Activated CD8-positive, alpha-beta memory T cell treated with anti-CD3 and anti-CD28 coated beads, Interleukin-2, amount 50 U/mL, for 48 hours (primary cell): ENCODE measurements at regions not wholly inside any gene's neighbourhood (a gene's known extent, or its start where the extent isn't known, plus 50 kb on each side); places are given as distances from the start of the nearest gene placed in this dataset.
"Not testable (repeated sequence)": the region's sequence is repeated elsewhere in the genome, so short reads cannot be mapped to it uniquely, and the experiment has no call there.

Experiments
- DNase-seq: peaks from one replicate; pipeline ENCODE4 v3.0.0-alpha.2; 2020

DNA sequence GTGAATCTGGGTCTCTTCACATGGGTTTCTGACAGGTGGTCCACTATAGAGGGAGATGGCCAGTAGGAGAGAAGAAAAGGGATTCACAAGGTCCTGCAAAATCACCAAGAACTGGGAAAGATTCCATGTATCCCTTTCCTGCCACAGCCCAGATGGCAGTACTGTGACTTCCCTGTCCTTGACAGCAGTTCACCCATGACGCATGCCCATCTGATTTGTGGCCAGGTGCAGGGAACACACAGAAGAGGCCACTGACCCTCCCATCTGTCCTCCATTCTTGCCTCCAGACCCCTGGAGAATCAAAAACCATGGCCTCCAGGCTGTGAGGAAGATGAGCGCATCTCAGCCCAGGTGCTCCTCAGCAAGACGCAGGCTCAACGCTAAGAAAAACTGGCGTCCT, 183.1 kb upstream of the RREB1 start:
- no peak for DNase-seq

GRCh38 chr6:6925391-6926164, 182.2 kb upstream of the RREB1 start:
- DNase-seq: no peak

DNA sequence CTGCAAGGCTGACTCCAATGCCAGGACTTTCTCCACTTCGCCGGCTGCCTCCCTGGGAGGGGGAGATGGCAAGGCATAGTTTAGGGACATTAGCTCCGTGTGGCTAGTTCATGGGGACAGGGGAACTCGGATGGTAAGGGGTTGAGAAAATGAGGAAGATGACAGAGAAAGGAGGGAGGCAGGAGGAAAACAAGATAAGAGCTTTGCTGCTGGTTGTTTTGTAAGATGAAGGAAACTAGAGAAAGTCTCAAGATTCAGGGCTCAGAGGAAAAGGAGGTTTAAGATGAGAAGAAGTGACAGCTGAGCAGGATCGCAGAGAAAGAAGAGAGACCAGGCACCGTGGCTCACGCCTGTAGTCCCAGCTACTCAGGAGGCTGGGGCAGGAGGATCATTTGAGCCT, 180.9 kb upstream of the RREB1 start:
- no peak for DNase-seq

GRCh38 chr6:6927521-6928361, 180.0 kb upstream of the RREB1 start:
- no peak for DNase-seq

GRCh38 chr6:6930223-6930880, 177.4 kb upstream of the RREB1 start:
- DNase-seq: no peak

DNA sequence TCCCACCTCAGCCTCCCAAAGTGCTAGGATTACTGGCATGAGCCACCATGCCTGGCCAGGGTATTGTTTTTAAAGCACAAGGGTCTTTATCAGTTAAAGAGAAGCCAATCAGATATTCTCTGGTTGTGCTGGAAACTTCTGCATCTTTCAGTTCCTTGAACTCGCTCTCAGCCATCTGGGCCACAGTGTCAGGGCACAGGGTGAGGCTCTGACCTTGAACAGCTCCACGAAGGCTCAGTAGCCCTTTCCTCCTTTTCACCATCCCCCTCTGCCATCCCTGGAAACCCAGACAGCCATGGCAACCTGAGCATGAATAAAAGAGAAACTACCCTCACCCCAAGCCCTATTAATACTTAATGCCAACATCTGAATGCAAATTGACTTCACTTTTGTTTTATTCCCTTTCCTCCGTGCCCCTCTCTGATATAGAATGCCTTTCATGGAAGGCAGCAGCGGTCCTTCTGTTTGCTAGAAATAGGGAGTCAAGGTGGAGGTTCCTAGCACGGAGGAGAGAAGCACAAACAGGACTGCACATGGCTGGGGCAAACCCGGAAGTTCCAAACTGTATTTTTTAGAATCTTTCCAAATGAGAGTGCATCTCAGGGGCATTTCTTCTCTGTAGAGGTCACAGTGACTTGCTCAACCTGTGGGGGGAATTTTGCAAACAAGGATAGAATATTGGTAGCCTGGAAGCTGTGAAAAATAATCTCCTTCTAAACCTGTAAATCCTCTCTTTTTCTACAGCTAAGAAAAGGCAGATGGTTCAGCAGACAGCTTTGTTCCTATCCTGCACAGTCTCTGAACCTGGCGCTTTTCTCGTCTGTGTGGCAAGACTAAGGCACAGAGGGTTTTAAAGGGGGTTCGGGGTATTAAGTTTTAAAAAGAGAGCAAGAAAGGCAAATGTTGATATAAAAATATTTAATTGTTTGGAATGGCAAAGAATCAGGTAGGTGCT, 176.4 kb upstream of the RREB1 start:
- DNase-seq: no peak

GRCh38 chr6:6932341-6932740, 175.4 kb upstream of the RREB1 start:
- DNase-seq: no peak

DNA sequence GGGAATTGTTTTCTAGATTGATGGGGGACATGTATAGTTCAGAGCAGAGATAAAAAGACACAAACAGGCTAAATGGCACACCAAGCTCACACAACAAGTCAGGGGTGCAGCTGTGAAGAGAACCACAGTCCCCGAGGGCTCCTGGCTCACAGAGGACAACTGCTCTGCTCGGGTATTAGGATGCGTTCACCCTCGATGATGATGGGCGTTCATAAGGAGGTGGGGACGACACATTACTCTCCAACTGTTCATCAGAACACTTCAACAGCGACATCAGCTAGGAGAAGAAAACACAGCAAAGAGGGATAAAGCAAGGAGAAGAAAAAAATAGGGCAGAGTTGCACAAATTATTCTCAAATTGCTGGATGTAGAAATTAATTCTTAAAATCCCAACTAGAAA, 174.8 kb upstream of the RREB1 start:
- no peak for DNase-seq

DNA sequence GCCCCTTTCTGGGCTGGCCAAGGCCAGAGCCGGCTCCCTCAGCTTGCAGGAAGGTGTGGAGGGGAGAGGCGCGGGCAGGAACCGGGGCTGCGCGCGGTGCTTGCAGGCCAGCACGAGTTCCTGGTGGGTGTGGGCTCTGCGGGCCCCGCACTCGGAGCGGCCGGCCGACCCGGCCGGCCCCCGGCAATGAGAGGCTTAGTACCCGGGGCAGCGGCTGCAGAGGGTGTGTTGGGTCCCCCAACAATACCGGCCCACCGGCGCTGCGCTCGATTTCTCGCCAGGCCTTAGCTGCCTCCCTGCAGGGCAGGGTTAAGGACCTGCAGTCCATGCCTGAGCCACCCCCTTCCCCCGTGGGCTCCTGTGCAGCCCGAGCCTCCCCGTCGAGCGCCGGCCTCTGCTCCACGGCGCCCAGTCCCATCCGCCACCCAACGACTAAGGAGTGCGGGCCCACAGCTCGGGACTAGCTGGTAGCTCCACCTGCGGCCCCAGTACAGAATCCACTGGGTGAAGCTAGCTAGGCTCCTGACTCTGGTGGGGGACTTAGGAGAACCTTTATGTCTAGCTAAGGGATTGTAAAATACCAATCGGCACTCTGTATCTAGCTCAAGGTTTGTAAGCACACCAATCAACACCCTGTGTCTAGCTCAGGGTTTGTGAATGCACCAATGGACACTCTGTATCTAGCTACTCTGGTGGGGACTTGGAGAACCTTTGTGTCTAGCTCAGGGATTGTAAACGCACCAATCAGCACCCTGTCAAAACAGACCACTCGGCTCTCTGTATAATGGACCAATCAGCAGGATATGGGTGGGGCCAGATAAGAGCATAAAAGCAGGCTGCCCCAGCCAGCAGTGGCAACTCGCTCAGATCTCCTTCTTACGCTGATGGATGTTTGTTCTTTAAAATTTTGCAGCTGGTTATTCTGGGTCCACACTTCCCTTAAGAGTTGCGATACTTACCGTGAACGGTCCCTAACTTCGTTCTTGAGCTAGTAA, 167.4 kb upstream of the RREB1 start:
- DNase-seq: no peak

DNA sequence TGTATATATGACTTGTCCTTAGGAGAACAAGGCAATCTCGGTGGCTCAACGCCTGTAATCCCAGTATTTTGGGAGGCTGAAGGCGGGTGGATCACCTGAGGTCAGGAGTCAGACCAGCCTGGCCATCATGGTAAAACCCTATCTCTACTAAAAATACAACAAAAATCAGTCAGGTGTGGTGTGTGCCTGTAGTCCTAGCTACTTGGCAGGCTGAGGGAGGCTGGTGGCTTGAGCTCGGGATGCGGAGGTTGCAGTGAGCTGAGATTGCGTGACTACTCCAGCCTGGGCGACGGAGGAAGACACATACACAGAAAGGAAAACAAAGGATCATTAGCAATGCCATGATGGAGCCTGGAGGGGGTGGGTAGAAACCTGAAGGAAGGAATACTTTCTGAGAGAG, 166.6 kb upstream of the RREB1 start:
- DNase-seq: no peak

DNA sequence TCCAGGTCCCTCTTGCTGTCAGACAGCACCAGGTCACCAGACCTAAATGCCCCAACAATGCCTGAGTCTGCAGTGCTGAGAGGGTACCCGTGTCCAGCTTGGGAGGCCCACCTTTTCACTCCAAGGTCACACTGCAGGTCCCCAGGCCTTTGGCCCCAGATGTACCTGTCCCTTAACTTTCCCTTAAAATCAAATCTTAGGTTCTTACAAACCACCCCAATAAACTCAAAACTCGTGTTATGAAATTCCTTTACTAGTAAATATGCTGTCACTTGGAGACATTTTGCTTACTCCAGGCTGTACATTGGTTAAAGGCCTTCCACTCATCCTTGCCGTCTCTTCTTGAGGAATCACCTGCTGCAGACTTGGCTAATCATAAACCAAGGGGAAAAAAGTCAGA, 165.7 kb upstream of the RREB1 start:
- DNase-seq: no peak

DNA sequence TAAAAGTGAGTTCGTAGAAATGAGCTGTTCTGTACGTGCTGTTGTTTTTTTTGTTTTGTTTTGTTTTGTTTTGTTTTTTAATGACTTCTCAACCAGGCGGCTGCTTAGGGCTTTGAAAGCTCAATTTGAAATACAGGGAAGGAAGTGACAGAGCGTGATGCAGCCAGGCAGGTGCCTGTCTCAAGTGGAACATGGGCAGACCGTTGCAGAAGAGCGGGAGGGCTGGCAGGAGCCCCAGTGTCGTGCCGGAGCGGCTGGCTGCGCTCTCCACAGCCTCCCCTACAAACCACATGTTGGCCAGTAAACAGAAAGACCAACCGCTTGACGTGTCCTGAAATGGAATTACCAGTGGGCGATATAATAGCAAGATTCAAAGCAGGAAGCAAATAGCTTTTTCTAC, 164.9 kb upstream of the RREB1 start:
- no peak for DNase-seq

DNA sequence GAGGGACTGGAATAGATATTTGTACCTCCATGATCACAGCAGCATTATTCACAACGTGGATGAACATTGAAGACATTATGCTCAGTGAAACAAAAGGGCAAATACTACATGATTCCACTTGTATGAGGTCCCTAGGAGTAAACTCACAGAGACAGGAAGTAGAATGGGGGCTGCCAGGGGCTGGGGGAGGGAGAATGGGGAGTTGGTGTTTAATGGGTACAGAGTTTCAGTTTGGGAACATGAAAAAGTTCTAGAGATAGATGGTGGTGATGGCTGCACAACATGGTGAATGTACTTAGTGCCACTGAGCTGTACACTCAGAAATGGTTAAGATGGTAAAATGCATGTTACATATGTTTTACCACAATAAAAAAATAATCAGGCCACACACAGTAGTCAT, 164.3 kb upstream of the RREB1 start:
- no peak for DNase-seq

DNA sequence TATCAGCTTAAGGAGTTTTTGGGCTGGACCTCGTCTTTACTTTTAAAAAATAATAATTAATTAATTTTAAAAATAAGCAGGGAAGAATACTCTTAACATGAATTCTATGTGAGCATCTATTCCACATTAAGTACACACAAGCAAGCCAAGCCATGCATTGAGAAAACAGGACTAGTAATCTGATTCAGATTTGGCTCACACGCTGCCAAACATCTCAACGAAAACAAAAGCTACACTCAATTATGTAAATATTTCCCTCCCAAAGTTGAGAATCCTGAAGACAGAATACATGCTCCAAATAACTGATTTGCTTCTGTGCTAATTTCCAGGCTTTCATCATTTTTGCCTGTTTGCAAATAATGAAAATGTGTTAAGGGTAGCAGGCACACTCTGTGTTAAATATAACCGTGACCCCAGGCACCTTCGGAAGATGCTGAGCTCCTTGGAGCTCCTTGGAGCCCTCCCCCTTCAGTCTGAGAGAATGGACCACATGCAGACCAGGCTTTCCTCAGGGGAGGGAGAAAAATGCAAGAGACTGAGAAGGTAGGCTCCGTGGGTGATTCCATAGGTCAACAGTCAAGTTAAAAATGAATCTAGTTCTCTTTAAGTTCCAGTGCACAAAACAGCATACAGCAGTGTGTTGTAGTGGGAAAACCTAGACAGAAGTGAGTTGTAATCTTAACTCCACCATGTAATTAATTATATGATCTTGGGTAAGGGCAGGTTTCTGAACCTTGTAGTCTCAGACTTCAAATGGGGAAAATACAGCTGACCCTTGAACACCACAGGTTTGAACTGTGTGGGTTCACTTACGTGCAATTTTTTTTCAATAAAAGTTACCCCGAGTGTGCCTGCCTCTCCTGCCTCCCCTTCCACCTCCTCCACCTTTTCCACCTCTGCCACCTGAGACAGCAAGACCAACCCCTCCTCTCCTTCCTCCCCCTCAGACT, 161.3 kb upstream of the RREB1 start:
- no peak for DNase-seq

- no peak for DNase-seq
Measured at GRCh38 chr6:6950373-6951145, 157.2 kb upstream of the RREB1 start.

- no peak for DNase-seq
Measured at GRCh38 chr6:6951355-6951754, 156.4 kb upstream of the RREB1 start.

DNA sequence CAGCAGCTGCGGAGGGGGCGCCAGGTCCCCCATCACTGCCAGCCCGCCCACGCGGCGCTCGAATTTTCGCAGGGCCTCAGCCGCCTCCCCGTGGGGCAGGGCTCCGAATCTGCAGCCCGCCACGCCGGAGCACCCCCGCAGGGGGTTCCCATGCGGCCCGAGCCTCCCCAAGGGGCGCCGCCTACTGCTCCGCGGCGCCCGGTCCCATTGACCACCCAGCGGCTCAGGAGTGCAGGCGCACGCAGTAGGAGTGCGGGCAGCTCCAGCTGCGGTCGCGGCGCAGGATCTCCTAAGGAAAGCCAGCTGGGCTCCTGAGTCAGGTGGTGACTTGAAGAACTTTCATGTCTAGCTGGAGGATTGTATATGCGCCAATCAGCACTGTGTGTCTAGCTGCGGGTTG, 155.3 kb upstream of the RREB1 start:
- DNase-seq: no peak

DNA sequence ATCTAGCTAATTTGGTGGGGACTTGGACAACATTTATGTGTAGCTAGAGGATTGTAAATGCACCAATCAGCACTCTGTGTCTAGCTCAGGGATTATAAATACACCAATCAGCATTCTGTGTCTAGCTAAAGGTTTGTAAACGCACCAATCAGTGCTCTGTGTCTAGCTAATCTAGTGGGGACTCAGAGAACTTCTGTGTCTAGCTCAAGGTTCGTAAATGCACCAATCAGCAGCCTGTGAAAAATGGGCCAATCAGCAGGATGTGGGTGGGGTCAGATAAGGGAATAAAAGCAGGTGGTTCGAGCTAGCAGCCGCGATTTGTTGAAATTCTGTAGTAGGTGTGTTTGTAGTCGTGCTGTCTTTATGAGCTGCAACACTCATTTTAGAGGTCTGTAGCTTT, 154.8 kb upstream of the RREB1 start:
- DNase-seq: not testable (repeated sequence)

- DNase-seq: no peak
Measured at GRCh38 chr6:6960571-6961251, 147.1 kb upstream of the RREB1 start.
